22Rv1 (cell line): ENCODE measurements at regions not wholly inside any gene's neighbourhood (a gene's known extent, or its start where the extent isn't known, plus 50 kb on each side); places are given as distances from the start of the nearest gene placed in this dataset.

ENCODE experiments used
- H3K27ac ChIP-seq: fragments of 450-650 bp; 2 replicates; pipeline ENCODE4 v1.5.1; 2017
- CTCF ChIP-seq: fragments of 450-650 bp; IDR thresholded peaks from 2 replicates; pipeline ENCODE4 v1.5.1; 2017; ENCODE audit warnings: mild to moderate bottlenecking
- ZFX ChIP-seq: fragments of 450-650 bp; IDR thresholded peaks from 2 replicates; pipeline ENCODE4 v1.6.1; 2017; ENCODE audit warnings: antibody characterized with exemption, borderline replicate concordance

GRCh38 chr2:204487447-204488229 is 57.6 kb upstream of the PARD3B start:
- TF ChIP-seq CTCF, result no peak
- no peak for TF ChIP-seq ZFX
- no peak overlapping the region for H3K27ac ChIP-seq

- no peak overlapping the region for H3K27ac ChIP-seq
- TF ChIP-seq CTCF, result no peak
- TF ChIP-seq ZFX, result no peak
Measured at GRCh38 chr2:204491528-204491927, 53.7 kb upstream of the PARD3B start.

GRCh38 chr2:204492417-204492816 is 52.9 kb upstream of the PARD3B start:
- H3K27ac ChIP-seq, result no peak overlapping the region
- TF ChIP-seq CTCF (no peak), ZFX (no peak)

GRCh38 chr2:204494681-204495080 is 50.6 kb upstream of the PARD3B start:
- TF ChIP-seq CTCF (no peak), ZFX (no peak)
- H3K27ac ChIP-seq, result no peak overlapping the region

GRCh38 chr2:204495381-204495780 is 49.9 kb upstream of the PARD3B start:
- no peak for TF ChIP-seq ZFX
- no peak for TF ChIP-seq CTCF
- H3K27ac ChIP-seq, result no peak overlapping the region
